HG02852 (cell line): ENCODE measurements at regions not wholly inside any gene's neighbourhood (a gene's known extent, or its start where the extent isn't known, plus 50 kb on each side); places are given as distances from the start of the nearest gene placed in this dataset.
"Not testable (repeated sequence)": the region's sequence is repeated elsewhere in the genome, so short reads cannot be mapped to it uniquely, and the experiment has no call there.

Source experiments
- ATAC-seq: cut with Tn5 transposase; IDR thresholded peaks from one replicate; pipeline ENCODE4 v1.9.1; 2021; ENCODE audit warnings: mild to moderate bottlenecking, moderate library complexity; ENCODE audit not compliant: unreplicated experiment

DNA sequence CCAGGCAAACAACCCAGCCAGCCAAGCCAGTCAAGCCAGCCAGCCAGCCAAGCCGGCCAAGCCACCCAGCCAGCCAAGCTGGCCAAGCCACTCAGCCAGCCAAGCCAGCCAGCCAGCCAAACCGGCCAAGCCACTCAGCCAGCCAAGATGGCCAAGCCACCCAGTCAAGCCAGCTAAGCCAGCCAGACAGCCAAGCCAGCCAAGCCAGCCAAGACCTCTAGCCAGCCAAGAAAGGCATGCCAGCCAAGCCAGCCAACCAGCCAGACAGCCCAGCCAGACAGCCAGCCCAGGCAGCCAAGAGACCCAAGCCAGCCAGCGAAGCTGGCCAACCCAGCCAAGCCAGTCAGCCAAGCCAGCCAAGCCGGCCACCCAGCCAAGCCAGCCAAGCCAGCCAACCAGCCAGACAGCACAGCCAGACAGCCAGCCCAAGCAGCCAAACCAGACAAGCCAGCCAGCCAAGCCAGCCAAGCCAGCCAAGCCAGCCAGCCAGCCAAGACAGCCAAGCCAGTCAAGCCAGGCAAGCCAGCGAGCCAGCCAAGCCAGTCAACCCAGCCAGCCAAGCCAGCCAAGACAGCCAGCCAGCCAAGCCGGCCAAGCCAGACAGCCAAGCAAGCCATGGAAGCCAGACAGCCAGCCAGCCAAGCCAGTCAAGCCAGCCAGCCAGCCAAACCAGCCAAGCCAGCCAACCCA lies 1598.0 kb downstream of the RPIA start:
- not testable (repeated sequence) for ATAC-seq

DNA sequence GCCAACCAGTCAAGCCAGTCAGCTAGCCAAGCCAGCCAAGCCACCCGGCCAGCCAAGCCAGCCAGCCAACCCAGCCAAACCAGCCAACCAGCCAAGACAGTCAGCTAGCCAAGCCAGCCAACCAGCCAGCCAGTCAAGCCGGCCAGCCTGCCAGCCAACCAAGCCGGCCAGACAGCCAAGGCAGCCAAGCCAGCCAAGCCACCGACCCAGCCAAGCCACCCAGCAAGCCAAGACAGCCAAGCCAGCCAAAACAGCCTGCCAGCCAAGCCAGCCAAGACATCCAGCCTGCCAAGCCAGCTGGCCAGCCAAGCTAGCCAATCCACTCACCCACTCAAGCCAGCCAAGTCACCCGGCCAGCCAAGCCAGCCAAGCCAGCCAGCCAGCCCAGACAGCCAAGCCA lies 1599.2 kb downstream of the RPIA start:
- not testable (repeated sequence) for ATAC-seq

DNA sequence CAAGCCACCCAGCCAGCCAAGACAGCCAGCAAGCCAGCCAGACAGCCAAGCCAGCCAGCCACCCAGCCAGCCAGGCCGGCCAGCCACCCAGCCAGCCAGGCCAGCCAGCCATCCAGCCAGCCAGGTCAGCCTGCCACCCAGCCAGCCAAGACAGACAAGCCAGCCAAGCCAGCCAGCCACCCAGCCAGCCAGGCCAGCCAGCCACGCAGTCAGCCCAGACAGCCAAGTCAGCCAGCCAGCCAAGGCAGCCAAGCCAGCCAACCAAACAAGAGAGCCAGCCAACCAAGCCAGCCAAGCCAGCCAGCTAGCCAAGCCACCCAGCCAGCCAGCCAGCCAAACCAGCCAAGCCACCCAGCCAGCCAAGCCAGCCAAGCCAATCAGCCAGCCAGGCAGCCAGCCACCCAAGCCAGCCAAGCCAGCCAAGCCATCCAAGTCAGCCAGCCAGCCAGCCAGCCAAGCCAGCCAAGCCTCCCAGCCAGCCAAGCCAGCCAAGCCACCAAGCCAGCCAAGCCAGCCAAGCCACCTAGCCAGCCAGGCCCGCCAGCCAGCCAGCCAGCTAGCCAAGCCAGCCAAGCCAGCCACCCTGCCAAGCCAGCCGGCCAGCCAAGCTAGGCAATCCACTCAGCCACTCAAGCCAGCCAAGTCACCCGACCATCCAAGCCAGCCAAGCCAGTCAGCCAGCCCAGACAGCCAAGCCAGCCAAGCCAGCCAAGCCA lies 1599.9 kb downstream of the RPIA start:
- ATAC-seq = not testable (repeated sequence)

DNA sequence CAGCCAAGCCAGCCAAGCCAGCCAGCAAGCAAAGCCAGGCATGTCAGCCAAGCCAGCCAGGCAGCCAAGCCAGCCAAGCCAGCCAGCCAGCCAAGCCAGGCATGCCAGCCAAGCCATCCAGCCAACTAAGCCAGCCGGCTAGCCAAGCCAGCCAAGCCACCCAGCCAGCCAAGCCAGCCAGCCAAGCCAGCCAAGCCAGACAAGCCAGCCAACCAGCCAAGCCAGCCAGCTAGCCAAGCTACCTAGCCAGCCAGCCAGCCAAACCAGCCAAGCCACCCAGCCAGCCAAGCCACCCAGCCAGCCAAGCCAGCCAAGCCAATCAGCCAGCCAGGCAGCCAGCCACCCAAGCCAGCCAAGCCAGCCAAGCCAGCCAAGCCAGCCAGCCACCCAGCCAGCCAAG lies 1600.5 kb downstream of the RPIA start:
- ATAC-seq = not testable (repeated sequence)

DNA sequence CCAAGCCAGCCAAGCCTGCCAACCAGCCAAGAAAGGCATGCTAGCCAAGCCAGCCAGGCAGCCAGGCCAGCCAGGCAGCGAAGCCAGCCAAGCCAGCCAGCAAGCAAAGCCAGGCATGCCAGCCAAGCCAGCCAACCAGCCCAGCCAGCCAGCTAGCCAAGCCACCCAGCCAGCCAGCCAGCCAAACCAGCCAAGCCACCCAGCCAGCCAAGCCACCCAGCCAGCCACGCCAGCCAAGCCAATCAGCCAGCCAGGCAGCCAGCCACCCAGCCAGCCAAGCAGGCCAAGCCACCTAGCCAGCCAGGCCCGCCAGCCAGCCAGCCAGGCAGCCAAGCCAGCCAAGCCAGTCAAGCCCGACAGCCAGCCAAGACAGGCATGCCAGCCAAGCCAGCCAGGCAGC lies 1601.0 kb downstream of the RPIA start:
- ATAC-seq = not testable (repeated sequence)

DNA sequence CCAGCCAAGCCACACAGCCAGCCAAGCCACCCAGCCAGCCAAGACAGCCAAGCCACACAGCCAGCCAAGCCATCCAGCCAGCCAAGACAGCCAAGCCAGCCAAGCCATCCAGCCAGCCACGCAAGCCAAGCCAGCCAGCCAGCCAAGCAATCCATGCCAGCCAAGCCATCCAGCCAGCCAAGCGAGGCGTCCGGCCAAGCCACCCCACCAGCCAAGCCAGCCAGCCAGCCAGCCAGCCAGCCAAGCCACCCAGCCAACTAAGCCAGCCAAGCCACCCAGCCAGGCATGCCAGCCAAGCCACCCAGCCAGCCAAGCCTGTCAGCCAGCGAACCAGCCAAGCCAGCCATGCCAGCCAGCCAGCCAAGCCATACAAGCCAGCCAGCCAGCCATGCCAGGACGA lies 1601.8 kb downstream of the RPIA start:
- not testable (repeated sequence) for ATAC-seq

DNA sequence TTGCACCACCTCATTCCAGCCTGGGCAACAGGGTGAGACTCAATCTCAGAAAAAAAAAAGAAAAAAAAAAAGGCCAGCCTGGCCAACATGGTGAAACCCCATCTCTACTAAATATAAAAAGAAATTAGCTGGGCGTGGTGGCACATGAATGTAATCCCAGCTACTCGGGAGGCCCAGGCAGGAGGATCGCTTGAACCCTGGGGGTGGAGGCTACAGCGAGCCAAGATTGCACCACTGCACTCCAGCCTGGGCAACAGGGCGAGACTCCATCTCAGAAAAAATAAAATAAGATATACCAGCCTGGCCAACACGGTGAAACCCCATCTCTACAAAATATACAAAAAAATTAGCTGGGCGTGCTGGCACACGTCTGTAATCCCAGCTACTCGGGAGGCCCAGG lies 1602.3 kb downstream of the RPIA start:
- ATAC-seq = not testable (repeated sequence)

DNA sequence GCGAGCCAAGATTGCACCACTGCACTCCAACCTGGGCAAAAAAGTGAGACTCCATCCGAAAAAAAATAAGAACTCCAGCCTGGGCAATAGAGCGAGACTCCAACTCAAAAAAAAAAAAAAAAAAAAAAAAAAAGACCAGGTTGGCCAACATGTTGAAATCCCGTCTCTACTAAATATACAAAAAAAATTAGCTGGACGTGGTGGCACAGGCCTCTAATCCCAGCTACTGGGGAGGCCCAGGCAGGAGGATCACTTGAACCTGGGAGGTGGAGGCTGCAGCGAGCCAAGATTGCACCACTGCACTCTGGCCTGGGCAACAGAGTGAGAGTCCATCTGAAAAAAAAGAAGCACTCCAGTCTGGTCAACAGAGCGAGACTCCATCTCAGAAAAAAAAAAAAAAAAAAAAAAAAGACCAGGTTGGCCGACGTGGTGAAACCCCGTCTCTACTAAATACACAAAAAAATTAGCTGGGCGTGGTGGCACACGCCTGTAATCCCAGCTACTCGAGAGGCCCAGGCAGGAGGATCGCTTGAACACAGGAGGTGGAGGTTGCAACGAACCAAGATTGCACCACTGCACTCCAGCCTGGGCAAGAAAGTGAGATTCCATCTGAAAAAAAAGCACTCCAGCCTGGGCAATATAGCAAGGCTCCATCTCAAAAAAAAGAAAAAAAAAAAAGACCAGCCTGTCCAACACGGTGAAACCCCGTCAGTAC lies 1603.7 kb downstream of the RPIA start:
- not testable (repeated sequence) for ATAC-seq

DNA sequence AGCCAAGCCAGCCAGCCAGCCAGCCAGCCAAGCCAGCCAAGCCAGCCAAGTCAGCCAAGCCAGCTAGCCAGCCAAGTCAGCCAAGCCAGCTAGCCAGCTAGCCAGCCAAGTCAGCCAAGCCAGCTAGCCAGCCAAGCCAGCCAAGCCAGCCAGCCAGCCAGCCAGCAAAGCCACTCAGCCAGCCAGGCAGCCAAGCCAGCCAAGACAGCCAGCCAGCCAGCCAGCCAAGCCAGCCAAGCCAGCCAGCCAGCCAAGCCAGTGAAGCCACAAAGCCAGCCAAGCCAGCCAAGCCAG lies 1605.0 kb downstream of the RPIA start:
- ATAC-seq = not testable (repeated sequence)

DNA sequence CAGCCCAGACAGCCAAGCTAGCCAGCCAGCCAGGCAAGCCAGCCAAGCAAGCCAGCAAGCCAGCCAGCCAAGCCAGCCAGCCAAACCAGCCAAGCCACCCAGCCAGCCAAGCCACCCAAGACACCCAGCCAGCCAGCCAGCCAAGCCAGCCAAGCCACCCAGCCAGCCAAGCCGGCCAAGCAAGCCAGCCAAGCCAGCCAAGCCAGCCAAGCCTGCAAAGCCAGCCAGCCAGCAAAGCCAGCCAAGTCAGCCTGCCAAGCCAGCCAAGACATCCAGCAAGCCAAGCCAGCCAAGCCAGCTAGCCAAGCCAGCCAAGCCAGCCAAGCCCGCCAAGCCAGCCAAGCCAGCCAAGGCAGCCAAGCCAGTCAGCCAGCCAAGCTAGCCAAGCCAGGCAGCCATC lies 1606.2 kb downstream of the RPIA start:
- ATAC-seq = not testable (repeated sequence)

DNA sequence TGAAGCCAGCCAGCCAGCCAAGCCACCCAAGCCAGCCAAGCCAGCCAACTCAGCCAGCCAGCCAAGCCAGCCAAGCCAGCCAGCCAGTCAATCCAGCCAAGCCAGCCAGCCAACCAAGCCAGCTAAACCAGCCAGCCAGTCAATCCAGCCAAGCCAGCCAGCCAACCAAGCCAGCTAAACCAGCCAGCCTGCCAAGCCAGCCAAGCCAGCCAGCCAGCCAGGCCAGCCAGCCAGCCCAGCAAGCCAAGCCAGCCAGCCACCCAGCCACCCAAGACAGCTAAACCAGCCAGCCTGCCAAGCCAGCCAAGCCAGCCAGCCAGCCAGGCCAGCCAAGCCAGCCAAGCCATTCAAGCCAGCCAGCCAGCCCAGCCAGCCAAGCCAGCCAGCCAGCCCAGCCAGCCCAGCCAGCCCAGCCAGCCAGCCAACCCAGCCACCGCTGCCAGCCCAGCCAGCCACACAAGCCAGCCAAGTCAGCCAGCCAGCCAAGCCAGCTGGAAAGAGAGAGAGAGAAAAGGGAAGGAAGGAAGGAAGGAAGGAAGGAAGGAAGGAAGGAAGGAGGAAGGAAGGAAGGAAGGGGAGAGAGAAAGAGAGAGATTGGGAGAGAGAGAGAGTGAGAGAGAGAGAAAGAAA lies 1606.8 kb downstream of the RPIA start:
- ATAC-seq = not testable (repeated sequence)

DNA sequence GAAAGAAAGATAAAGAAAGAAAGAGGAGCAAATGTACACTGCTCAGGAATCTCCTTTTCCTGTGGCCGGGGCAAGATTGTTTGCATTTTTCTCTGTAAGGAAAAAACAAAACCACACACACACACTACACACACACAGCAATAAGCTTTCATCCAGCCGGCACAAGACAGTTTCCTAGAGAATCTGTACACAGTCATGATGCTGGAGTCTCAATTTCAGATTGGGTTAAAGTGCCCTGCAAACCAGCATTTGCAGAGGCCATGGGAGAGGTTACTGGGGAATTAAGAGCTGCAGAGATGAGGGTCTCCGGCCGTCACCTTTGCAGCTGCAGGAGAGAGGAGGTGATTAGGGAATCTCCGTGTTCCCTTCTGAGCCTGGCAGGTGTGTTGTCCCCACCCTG lies 1607.5 kb downstream of the RPIA start:
- ATAC-seq = not testable (repeated sequence)

DNA sequence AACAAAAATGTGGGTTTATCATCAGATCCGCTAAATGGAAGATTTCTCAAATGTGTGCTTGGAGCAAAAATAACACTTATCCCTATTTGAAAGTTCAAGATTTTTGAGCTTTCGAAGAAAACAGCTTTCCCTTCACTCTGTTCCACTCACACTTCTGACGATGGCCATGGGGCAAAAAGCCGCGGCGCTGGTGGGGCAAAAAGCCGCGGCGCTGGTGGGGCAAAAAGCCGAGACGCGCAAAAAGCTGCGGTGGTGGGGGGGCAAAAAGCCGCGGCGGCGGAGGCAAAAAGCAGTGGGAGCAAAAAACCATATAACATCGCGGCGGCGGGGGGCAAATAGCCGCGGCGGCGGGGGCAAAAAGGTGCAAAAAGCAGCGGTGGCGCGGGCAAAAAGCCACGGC lies 1631.5 kb downstream of the RPIA start:
- not testable (repeated sequence) for ATAC-seq

DNA sequence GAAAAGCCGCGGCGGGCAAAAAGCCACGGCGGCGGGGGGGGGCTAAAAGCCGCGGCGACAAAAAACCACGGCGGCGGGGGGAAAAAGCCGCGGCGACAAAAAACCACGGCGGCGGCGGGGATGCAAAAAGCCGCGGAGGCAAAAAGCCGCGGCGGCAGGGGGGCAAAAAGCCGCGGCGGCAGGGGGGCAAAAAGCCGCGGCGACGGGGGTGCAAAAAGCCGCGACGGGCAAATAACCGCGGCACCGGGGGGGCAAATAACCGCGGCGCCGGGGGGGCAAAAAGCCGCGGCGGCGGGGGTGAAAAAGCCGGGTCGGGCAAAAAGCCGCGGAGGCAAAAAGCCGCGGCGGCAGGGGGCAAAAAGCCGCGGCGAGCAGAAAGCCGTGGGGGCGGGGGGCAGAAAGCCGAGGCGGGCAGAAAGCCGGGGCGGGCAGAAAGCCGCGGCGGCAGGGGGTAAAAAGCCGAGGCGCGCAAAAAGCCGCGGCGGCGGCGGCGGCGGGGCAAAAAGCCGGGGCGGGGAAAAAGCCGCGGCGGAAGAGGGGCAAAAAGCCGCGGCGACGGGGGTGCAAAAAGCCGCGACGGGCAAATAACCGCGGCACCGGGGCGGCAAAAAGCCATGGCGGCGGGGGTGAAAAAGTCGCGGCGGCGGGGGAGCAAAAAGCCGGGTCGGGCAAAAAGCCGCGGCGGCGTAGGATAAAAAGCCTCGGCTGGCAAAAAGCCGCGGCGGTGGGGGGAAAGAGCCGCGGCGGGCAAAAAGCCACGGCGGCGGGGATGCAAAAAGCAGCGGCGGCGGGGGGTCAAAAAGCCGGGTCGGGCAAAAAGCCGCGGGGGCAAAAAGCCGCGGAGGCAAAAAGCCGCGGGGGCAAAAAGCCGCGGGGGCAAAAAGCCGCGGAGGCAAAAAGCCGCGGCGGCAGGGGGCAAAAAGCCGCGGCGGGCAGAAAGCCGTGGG lies 1632.4 kb downstream of the RPIA start:
- ATAC-seq = not testable (repeated sequence)

DNA sequence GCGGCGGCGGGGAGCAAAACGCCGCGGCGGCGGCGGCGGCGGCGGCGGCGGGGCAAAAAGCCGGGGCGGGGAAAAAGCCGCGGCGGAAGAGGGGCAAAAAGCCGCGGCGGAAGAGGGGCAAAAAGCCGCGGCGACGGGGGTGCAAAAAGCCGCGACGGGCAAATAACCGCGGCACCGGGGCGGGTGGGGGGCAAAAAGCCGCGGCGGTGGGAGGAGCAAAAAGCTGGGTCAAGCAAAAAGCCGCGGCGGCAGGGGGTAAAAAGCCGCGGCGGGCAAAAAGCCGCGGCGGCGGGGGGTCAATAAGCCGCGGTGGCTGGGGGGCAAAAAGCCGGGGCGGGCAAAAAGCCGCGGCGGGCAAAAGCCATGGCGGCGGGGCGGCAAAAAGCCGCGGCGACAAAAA lies 1633.2 kb downstream of the RPIA start:
- not testable (repeated sequence) for ATAC-seq

DNA sequence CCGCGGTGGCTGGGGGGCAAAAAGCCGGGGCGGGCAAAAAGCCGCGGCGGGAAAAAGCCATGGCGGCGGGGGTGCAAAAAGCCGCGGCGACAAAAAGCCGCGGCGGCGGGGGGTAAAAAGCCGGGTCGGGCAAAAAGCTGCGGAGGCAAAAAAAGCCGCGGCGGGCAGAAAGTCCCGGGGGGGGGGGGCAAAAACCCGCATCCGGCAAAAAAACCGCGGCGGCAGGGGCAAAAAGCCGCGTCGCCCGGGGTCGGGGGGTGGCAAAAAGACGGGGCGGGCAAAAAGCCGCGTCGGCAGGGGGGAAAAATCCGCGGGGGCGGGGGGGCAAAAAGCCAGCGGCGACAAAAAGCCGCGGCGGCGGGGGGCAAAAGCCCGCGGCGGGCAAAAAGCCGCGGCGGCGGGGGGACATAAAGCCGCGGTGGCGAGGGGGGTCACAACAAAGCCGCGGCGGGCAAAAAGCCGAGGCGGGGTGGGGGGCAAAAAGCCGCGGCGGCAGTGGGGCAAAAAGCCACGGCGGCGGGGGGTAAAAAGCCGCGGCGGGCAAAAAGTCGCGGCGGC lies 1634.4 kb downstream of the RPIA start:
- ATAC-seq = not testable (repeated sequence)

DNA sequence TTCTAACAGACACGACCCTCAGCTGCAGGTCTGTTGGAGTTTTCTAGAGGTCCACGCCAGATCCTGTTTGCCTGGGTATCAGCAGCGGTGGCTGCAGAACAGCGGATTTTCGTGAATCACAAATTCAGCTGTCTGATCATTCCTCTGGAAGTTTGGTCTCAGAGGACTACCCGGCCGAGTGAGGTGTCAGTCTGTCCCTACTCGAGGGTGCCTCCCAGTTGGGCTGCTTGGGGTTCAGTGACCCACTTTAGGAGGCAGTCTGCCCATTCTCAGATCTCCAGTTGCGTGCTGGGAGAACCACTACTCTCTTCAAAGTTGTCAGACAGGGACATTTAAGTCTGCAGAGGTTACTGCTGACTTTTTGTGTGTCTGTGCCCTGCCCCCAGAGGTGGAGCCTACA lies 1664.1 kb downstream of the RPIA start:
- not testable (repeated sequence) for ATAC-seq

DNA sequence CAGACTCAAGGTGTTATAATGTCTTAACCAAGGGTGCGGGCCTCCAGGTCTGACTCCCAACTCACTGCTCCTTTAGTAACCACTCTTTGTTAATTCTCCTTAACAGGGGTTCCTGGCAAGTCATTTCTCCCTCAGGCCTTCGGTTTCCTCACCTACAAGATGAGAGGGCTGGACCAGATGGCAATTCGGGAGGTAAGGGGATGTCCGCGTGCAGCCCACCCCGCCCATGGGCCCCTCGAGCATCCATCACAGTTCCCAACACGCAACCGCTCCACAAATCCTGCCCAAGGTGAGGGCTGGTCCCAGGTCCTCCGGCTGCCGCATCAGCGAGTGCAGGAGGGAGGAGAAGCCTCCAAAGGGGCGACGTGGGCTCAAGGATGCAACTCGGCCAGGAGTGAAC lies 1667.9 kb downstream of the RPIA start:
- not testable (repeated sequence) for ATAC-seq

DNA sequence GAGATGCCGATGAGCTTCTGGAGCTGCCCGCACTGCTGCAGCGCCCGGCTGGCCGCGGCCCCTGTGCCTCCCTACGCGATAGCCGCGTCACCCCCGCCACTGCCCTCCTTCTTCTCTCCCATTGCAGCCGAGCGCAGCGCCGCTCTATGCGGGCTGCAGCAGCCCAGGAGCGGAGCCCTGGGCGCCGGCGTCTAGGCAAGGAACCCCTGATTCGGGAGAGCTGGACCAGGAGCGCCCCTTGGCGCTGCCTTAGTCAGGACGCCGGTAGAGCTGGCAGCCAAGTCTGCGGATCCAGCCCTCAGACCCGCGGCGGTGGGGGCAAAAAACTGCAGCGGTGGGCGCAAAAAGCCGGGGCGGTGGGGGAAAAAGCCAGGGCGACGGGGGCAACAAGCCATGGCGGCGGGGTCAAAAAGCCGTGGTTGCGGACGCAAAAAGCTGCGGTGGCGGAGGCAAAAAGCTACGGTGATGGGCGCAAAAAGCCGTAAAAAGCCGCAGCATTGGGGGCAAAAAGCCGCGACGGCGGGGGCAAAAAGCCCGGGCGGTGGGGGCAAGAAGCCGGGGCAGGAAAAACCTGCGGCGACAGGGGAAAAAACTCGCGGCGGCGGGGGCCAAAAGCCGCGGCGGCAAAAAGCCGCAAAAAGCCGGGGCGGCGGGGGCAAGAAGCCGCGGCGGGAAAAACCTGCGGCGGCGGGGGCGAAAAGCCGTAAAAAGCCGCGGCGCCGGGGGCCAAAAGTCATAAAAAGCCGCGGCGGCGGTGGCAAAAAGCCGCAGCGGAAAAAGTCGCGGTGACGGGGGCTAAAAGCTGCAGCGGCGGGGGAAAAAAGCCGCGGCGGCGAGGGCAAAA lies 1668.6 kb downstream of the RPIA start:
- not testable (repeated sequence) for ATAC-seq
